Astrocyte (in vitro differentiated cells and primary cell): ENCODE measurements at regions not wholly inside any gene's neighbourhood (a gene's known extent, or its start where the extent isn't known, plus 50 kb on each side); places are given as distances from the start of the nearest gene placed in this dataset.

Experiments
- DNase-seq: peaks from one replicate; pipeline ENCODE4 v3.0.0-alpha.2; 2010; ENCODE audit warnings: low read depth
- FAIRE-seq: peaks from 2 replicates; lab custom pipeline; 2011; peaks lifted over from hg19 to GRCh38; lab: Jason Lieb, UNC
- H2AFZ ChIP-seq: 2 replicates; pipeline ENCODE4 v1.6.0; 2012; ENCODE audit warnings: low read depth, low read length, inconsistent platforms
- H3K27ac ChIP-seq: 2 replicates; pipeline ENCODE4 v1.5.1; 2011; ENCODE audit warnings: low read depth, low read length, inconsistent platforms
- H3K27me3 ChIP-seq: 2 replicates; pipeline ENCODE4 v1.6.0; 2011; ENCODE audit warnings: low read length, inconsistent platforms; ENCODE audit not compliant: insufficient read depth
- H3K36me3 ChIP-seq: 2 replicates; pipeline ENCODE4 v1.5.1; 2011; ENCODE audit warnings: low read length, inconsistent platforms; ENCODE audit not compliant: insufficient read depth
- H3K4me1 ChIP-seq: 2 replicates; pipeline ENCODE4 v1.5.1; 2011; ENCODE audit warnings: low read length, inconsistent platforms; ENCODE audit not compliant: insufficient read depth
- H3K4me2 ChIP-seq: 2 replicates; pipeline ENCODE4 v1.6.0; 2012; ENCODE audit warnings: low read length, inconsistent platforms
- H3K4me3 ChIP-seq: 2 replicates; pipeline ENCODE4 v1.5.1; 2011; ENCODE audit warnings: low read depth, mild to moderate bottlenecking, low read length, inconsistent platforms; ENCODE audit not compliant: insufficient read depth
- H3K79me2 ChIP-seq: 2 replicates; pipeline ENCODE4 v1.6.0; 2012; ENCODE audit warnings: mild to moderate bottlenecking, low read length, inconsistent platforms; ENCODE audit not compliant: insufficient read depth
- H3K9ac ChIP-seq: 2 replicates; pipeline ENCODE4 v1.6.0; 2012; ENCODE audit warnings: mild to moderate bottlenecking, low read length, inconsistent platforms
- H3K9me3 ChIP-seq: 2 replicates; pipeline ENCODE4 v1.5.1; 2012; ENCODE audit warnings: low read depth, mild to moderate bottlenecking, low read length, inconsistent platforms; ENCODE audit not compliant: insufficient read depth
- H4K20me1 ChIP-seq: 2 replicates; pipeline ENCODE4 v1.6.0; 2012; ENCODE audit warnings: low read length, inconsistent platforms; ENCODE audit not compliant: insufficient read depth
- H3K27ac Mint-ChIP-seq: one replicate; pipeline ENCODE4 v1.8.0; 2021; ENCODE audit warnings: mild to moderate bottlenecking, mixed read lengths; ENCODE audit not compliant: unreplicated experiment
- H3K27me3 Mint-ChIP-seq: one replicate; pipeline ENCODE4 v1.8.0; 2021; ENCODE audit warnings: low read depth, mixed read lengths; ENCODE audit not compliant: unreplicated experiment
- H3K36me3 Mint-ChIP-seq: one replicate; pipeline ENCODE4 v1.8.0; 2021; ENCODE audit warnings: low read depth, mixed read lengths; ENCODE audit not compliant: unreplicated experiment
- H3K4me1 Mint-ChIP-seq: one replicate; pipeline ENCODE4 v1.8.0; 2021; ENCODE audit warnings: low read depth, mixed read lengths; ENCODE audit not compliant: unreplicated experiment
- H3K4me3 Mint-ChIP-seq: one replicate; pipeline ENCODE4 v1.8.0; 2021; ENCODE audit warnings: mild to moderate bottlenecking, moderate library complexity, mixed read lengths; ENCODE audit not compliant: unreplicated experiment
- H3K9me3 Mint-ChIP-seq: one replicate; pipeline ENCODE4 v1.8.0; 2021; ENCODE audit warnings: mild to moderate bottlenecking, mixed read lengths; ENCODE audit not compliant: unreplicated experiment
- EZH2 ChIP-seq: IDR thresholded peaks from 2 replicates; pipeline ENCODE4 v1.6.1; 2012; ENCODE audit warnings: mild to moderate bottlenecking, low read length, inconsistent platforms; ENCODE audit not compliant: insufficient read depth
- TF ChIP-seq, protein P1 (sequence below): IDR thresholded peaks from 2 replicates; pipeline ENCODE4 v1.5.1; 2011; ENCODE audit warnings: low read depth, mild to moderate bottlenecking, inconsistent platforms, low read length, moderate library complexity; ENCODE audit not compliant: insufficient read depth

DNA sequence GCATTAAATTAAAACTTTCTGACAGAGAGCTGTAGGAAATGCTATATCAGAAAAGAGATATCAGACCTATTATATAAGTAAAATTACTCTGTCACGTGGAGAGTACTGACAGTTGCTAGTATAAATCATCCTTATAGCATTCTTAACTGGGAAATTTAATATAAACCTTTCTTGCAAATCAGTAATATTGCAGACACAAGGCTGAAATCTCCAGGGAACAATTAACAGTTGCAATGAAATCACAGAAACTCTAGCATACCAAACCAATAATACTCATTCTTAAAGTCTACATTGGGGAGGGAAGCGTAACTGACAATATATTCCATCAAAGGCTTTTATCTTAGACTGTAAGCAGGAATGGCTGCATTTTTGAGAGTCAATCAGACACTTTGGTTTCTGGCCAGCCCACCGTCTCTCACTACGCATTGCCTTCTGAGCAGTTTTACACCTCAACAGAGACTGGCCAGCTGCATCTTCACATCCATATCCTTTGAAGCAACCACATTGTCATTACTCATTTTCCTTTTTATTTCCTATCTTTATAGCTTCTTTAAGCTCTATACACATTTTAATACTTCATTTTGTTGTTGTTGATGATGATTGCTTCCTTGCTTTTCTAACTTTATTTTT lies 536.0 kb upstream of the CDH2 start:
- no peaks in the 10 kb centered on the region for H3K27me3 ChIP-seq

GRCh38 chr18:28712172-28712571 lies 535.2 kb upstream of the CDH2 start:
- no peaks in the 10 kb centered on the region for H3K4me1 ChIP-seq
- no peak overlapping the region for H3K4me2 ChIP-seq
- H4K20me1 ChIP-seq: no peaks in the 10 kb centered on the region
- no peak overlapping the region for H3K27ac ChIP-seq
- Mint-ChIP-seq H3K4me3 (no peak overlapping the region), H3K27me3 (no peaks in the 10 kb centered on the region), H3K36me3 (no peaks in the 10 kb centered on the region), H3K4me1 (peaks cover 15% of the 10 kb centered on the region), H3K9me3 (peaks cover 1% of the 10 kb centered on the region), H3K27ac (no peak overlapping the region)
- no peaks in the 10 kb centered on the region for H3K79me2 ChIP-seq
- FAIRE-seq (no peak), DNase-seq (no peak)
- no peak overlapping the region for H3K4me3 ChIP-seq
- H3K9me3 ChIP-seq: no peaks in the 10 kb centered on the region
- TF ChIP-seq EZH2: no peak
- TF ChIP-seq, protein P1, sequence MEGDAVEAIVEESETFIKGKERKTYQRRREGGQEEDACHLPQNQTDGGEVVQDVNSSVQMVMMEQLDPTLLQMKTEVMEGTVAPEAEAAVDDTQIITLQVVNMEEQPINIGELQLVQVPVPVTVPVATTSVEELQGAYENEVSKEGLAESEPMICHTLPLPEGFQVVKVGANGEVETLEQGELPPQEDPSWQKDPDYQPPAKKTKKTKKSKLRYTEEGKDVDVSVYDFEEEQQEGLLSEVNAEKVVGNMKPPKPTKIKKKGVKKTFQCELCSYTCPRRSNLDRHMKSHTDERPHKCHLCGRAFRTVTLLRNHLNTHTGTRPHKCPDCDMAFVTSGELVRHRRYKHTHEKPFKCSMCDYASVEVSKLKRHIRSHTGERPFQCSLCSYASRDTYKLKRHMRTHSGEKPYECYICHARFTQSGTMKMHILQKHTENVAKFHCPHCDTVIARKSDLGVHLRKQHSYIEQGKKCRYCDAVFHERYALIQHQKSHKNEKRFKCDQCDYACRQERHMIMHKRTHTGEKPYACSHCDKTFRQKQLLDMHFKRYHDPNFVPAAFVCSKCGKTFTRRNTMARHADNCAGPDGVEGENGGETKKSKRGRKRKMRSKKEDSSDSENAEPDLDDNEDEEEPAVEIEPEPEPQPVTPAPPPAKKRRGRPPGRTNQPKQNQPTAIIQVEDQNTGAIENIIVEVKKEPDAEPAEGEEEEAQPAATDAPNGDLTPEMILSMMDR: no peak
- H3K27me3 ChIP-seq: no peaks in the 10 kb centered on the region
- no peak overlapping the region for H3K9ac ChIP-seq
- H2AFZ ChIP-seq: no peak overlapping the region
- no peaks in the 10 kb centered on the region for H3K36me3 ChIP-seq

More for the DNA sequence above, 536.0 kb upstream of the CDH2 start:
- H3K4me3 ChIP-seq: no peak overlapping the region
- Mint-ChIP-seq H3K4me1 (peaks cover 15% of the 10 kb centered on the region), H3K4me3 (no peak overlapping the region), H3K27ac (no peak overlapping the region), H3K36me3 (no peaks in the 10 kb centered on the region), H3K27me3 (no peaks in the 10 kb centered on the region), H3K9me3 (peaks cover 3% of the 10 kb centered on the region)
- no peak for DNase-seq
- H3K9me3 ChIP-seq: no peaks in the 10 kb centered on the region
- no peaks in the 10 kb centered on the region for H3K4me1 ChIP-seq
- H3K27ac ChIP-seq: no peak overlapping the region
- H3K4me2 ChIP-seq: no peak overlapping the region
- no peak overlapping the region for H2AFZ ChIP-seq
- no peak for TF ChIP-seq EZH2
- TF ChIP-seq, protein P1: no peak
- no peaks in the 10 kb centered on the region for H3K36me3 ChIP-seq
- FAIRE-seq: no peak
- no peaks in the 10 kb centered on the region for H3K79me2 ChIP-seq
- no peak overlapping the region for H3K9ac ChIP-seq
- H4K20me1 ChIP-seq: no peaks in the 10 kb centered on the region

- H4K20me1 ChIP-seq: no peaks in the 10 kb centered on the region
- H3K4me1 Mint-ChIP-seq: peaks cover 15% of the 10 kb centered on the region
- no peaks in the 10 kb centered on the region for H3K9me3 ChIP-seq
- no peaks in the 10 kb centered on the region for H3K4me1 ChIP-seq
- no peaks in the 10 kb centered on the region for H3K36me3 ChIP-seq
- DNase-seq (no peak), FAIRE-seq (no peak)
- H3K4me3 ChIP-seq: no peak overlapping the region
- TF ChIP-seq, protein P1: no peak
- no peak for TF ChIP-seq EZH2
- H3K27me3 Mint-ChIP-seq: no peaks in the 10 kb centered on the region
- no peak overlapping the region for H3K4me3 Mint-ChIP-seq
- no peak overlapping the region for H2AFZ ChIP-seq
- H3K27ac ChIP-seq: no peak overlapping the region
- H3K9ac ChIP-seq: no peak overlapping the region
- H3K79me2 ChIP-seq: no peaks in the 10 kb centered on the region
- H3K27me3 ChIP-seq: no peaks in the 10 kb centered on the region
- H3K4me2 ChIP-seq: no peak overlapping the region
- H3K36me3 Mint-ChIP-seq: no peaks in the 10 kb centered on the region
- H3K27ac Mint-ChIP-seq: no peak overlapping the region
- peaks cover 1% of the 10 kb centered on the region for H3K9me3 Mint-ChIP-seq
Observed at GRCh38 chr18:28711096-28711495, 534.2 kb upstream of the CDH2 start.
